Skeletal muscle satellite cell (primary cell): ENCODE measurements at regions not wholly inside any gene's neighbourhood (a gene's known extent, or its start where the extent isn't known, plus 50 kb on each side); places are given as distances from the start of the nearest gene placed in this dataset.

Experiments used
- H3K27me3 ChIP-seq: 2 replicates; pipeline ENCODE4 v1.7.0; 2013; ENCODE audit warnings: low read length; ENCODE audit not compliant: control insufficient read depth, insufficient read depth
- H3K36me3 ChIP-seq: 2 replicates; pipeline ENCODE4 v1.7.0; 2013; ENCODE audit warnings: mild to moderate bottlenecking, control low read depth, low read length; ENCODE audit not compliant: insufficient read depth
- H3K4me1 ChIP-seq: 2 replicates; pipeline ENCODE4 v1.7.0; 2013; ENCODE audit warnings: low read length; ENCODE audit not compliant: control insufficient read depth, insufficient read depth
- H3K4me2 ChIP-seq: 2 replicates; pipeline ENCODE4 v1.7.0; 2013; ENCODE audit warnings: mild to moderate bottlenecking, low read length
- H3K4me3 ChIP-seq: 2 replicates; pipeline ENCODE4 v1.7.0; 2013; ENCODE audit warnings: low read length
- H3K9ac ChIP-seq: 2 replicates; pipeline ENCODE4 v1.7.0; 2013; ENCODE audit warnings: mild to moderate bottlenecking, low read depth, low read length, moderate library complexity
- H3K9me3 ChIP-seq: replicated peaks from 2 replicates; pipeline ENCODE4 v1.7.0; 2013; ENCODE audit warnings: mild to moderate bottlenecking, control low read depth, low read length

DNA sequence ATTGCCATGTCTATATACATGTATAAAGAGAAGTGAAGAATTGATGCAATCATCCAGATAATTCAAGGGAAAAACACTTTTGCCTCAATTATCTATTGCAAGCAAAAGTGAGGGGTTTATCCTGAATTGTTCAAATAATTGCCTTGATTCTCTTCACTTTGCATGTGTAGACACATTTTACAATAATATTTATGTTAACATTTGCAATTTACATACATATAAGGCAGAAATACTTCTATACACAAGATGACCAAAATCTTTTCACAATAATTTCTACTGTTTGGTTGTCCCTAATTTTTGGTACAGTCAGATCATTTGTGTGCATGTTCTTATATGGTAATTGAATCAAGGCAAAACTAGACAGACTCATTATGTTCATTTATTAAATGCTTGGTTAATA lies 285.3 kb upstream of the TMEM161B start:
- Histone ChIP-seq H3K4me3 (no peak overlapping the region), H3K36me3 (no peaks in the 10 kb centered on the region), H3K27me3 (no peaks in the 10 kb centered on the region), H3K9ac (no peak overlapping the region), H3K9me3 (no peaks in the 10 kb centered on the region), H3K4me2 (no peak overlapping the region), H3K4me1 (no peaks in the 10 kb centered on the region)

GRCh38 chr5:88553136-88553875 lies 284.7 kb upstream of the TMEM161B start:
- H3K36me3 ChIP-seq: no peaks in the 10 kb centered on the region
- H3K9ac ChIP-seq: no peak overlapping the region
- H3K4me2 ChIP-seq: no peak overlapping the region
- no peak overlapping the region for H3K4me3 ChIP-seq
- H3K4me1 ChIP-seq: no peaks in the 10 kb centered on the region
- no peaks in the 10 kb centered on the region for H3K27me3 ChIP-seq
- no peaks in the 10 kb centered on the region for H3K9me3 ChIP-seq

GRCh38 chr5:88552426-88552825 lies 283.8 kb upstream of the TMEM161B start:
- no peak overlapping the region for H3K9ac ChIP-seq
- no peaks in the 10 kb centered on the region for H3K27me3 ChIP-seq
- no peak overlapping the region for H3K4me2 ChIP-seq
- H3K4me1 ChIP-seq: no peaks in the 10 kb centered on the region
- H3K4me3 ChIP-seq: no peak overlapping the region
- H3K9me3 ChIP-seq: no peaks in the 10 kb centered on the region
- H3K36me3 ChIP-seq: no peaks in the 10 kb centered on the region

GRCh38 chr5:88551724-88552345 lies 283.2 kb upstream of the TMEM161B start:
- H3K4me2 ChIP-seq: no peak overlapping the region
- no peaks in the 10 kb centered on the region for H3K9me3 ChIP-seq
- no peaks in the 10 kb centered on the region for H3K27me3 ChIP-seq
- no peak overlapping the region for H3K4me3 ChIP-seq
- no peaks in the 10 kb centered on the region for H3K4me1 ChIP-seq
- H3K36me3 ChIP-seq: no peaks in the 10 kb centered on the region
- H3K9ac ChIP-seq: no peak overlapping the region

DNA sequence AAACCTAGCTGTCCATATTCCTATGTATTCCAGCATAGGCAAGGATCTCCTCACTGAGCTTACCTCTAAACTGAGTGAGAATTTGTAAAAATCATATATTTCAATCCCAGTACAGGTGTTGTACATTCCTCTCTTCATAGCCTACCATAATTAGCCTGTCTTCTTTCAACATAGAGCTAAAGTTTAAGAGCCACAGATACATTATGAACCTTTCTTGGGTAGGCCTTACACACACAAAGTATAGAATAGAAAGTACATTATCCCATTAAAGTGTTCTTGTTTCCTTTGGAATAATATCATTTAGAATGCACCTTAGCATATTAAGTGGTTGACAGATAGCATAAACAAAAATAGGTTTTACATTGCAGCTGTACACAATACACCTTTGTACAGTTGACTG lies 282.1 kb upstream of the TMEM161B start:
- Histone ChIP-seq H3K36me3 (no peaks in the 10 kb centered on the region), H3K9me3 (no peaks in the 10 kb centered on the region), H3K4me3 (no peak overlapping the region), H3K9ac (no peak overlapping the region), H3K27me3 (no peaks in the 10 kb centered on the region), H3K4me2 (no peak overlapping the region), H3K4me1 (no peaks in the 10 kb centered on the region)

DNA sequence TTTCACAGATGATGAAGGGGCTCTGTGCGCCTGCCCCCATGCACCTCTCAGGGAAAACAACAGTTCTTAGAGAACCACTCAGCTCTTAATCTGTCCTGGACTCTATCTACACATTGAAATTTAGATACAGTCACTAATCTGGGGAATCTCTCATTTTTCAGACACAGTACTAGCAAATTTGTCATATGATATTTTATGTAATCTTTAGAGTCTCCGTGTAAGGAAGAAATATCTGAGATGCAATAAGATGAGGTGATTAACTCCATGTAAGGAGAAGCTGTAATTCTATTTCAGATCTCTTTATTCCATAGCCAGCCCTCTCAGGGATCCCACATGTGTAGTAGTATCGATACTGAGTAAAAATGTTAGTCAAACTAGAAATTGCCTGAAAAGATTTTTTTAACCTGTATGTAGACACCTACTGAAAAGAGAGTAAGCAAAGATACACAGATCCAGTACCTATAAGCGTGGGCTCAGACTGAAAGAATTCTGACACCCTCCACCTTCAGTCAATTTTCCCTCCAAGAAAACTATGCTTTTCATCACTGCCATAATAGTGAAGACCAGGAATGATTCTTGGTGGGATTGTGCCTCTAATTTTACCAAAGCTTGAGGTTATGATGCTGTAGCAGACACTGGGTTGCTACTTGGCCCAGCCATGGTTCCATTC lies 279.6 kb upstream of the TMEM161B start:
- H3K36me3 ChIP-seq: no peaks in the 10 kb centered on the region
- no peaks in the 10 kb centered on the region for H3K9me3 ChIP-seq
- H3K4me2 ChIP-seq: no peak overlapping the region
- H3K9ac ChIP-seq: no peak overlapping the region
- H3K27me3 ChIP-seq: no peaks in the 10 kb centered on the region
- H3K4me1 ChIP-seq: no peaks in the 10 kb centered on the region
- no peak overlapping the region for H3K4me3 ChIP-seq

DNA sequence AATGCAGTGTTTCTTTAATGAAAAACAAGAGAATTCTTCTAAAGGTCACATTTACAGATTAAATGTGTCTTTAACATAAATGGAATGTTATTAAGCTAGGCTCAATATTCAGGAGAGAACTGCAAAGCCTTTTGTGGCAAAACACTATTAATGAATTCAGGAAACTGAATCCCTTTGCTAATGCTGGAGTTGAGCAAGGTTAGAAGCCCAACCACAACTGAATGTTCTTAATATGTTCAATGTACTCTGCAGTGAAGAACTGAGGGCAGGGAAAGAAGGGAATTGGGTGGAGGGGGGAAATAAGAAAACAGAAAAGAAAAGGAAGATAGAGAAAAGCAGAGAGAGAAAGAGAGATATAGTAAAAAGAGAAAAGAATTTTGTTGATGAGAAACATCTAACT lies 276.7 kb upstream of the TMEM161B start:
- Histone ChIP-seq H3K4me3 (no peak overlapping the region), H3K9me3 (no peaks in the 10 kb centered on the region), H3K27me3 (peaks cover 4% of the 10 kb centered on the region), H3K9ac (no peak overlapping the region), H3K36me3 (no peaks in the 10 kb centered on the region), H3K4me1 (no peaks in the 10 kb centered on the region), H3K4me2 (no peak overlapping the region)

- no peaks in the 10 kb centered on the region for H3K4me1 ChIP-seq
- peaks cover 11% of the 10 kb centered on the region for H3K27me3 ChIP-seq
- H3K9me3 ChIP-seq: no peaks in the 10 kb centered on the region
- no peak overlapping the region for H3K4me3 ChIP-seq
- no peak overlapping the region for H3K4me2 ChIP-seq
- H3K9ac ChIP-seq: no peak overlapping the region
- no peaks in the 10 kb centered on the region for H3K36me3 ChIP-seq
Observed at GRCh38 chr5:88544671-88545070, 276.0 kb upstream of the TMEM161B start.

- H3K4me2 ChIP-seq: no peak overlapping the region
- H3K9ac ChIP-seq: no peak overlapping the region
- no peak overlapping the region for H3K4me3 ChIP-seq
- H3K4me1 ChIP-seq: no peaks in the 10 kb centered on the region
- peaks cover 16% of the 10 kb centered on the region for H3K27me3 ChIP-seq
- no peaks in the 10 kb centered on the region for H3K9me3 ChIP-seq
- H3K36me3 ChIP-seq: no peaks in the 10 kb centered on the region
Observed at GRCh38 chr5:88544136-88544645, 275.5 kb upstream of the TMEM161B start.

DNA sequence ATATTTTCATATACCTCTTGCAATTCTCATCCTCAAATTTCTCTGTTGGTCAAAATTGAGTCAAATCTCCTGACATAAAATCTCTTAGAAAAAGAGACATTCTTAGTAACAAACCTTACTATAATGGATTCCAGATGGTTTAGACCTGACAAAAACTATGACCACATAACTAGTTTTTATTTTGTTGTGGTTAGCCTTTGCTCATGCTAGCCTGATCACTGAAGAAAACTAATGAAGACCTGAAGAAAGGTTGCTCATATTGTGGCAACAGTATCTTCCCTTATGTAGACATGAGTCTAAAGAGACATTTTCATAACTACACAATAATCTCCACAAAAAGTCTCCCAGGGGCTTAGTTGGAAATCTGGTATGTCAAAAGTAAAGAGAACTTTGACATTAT lies 274.1 kb upstream of the TMEM161B start:
- peaks cover 18% of the 10 kb centered on the region for H3K27me3 ChIP-seq
- H3K36me3 ChIP-seq: no peaks in the 10 kb centered on the region
- H3K9me3 ChIP-seq: no peaks in the 10 kb centered on the region
- no peak overlapping the region for H3K9ac ChIP-seq
- H3K4me3 ChIP-seq: no peak overlapping the region
- H3K4me1 ChIP-seq: no peaks in the 10 kb centered on the region
- no peak overlapping the region for H3K4me2 ChIP-seq

GRCh38 chr5:88540471-88541115 lies 271.9 kb upstream of the TMEM161B start:
- Histone ChIP-seq H3K27me3 (peaks cover 18% of the 10 kb centered on the region), H3K4me2 (no peak overlapping the region), H3K9me3 (no peaks in the 10 kb centered on the region), H3K4me1 (no peaks in the 10 kb centered on the region), H3K36me3 (no peaks in the 10 kb centered on the region), H3K9ac (no peak overlapping the region), H3K4me3 (no peak overlapping the region)
